ENCODE measurements at regions not wholly inside any gene's neighbourhood (a gene's known extent, or its start where the extent isn't known, plus 50 kb on each side); places are given as distances from the start of the nearest gene placed in this dataset.

GRCh38 chrX:39514801-39515200 lies 583.0 kb downstream of the BCOR start:
- H3K27ac ChIP-seq (ENCODE audit: low read length), result no peak overlapping the region
- H3K36me3 ChIP-seq (ENCODE audit: low read depth, low read length), result no peaks in the 10 kb centered on the region
- DNase-seq (no peak), ATAC-seq (no peak)
- intact Hi-C loops (cut with micrococcal nuclease), result no loop called here
- ChIA-PET POLR2A (ENCODE audit: unreplicated experiment) (no interaction called here), CTCF (no interaction called here)
- H3K9me3 ChIP-seq (ENCODE audit: low read length), result no peaks in the 10 kb centered on the region
- no peak overlapping the region for H3K9ac ChIP-seq (ENCODE audit: low read length)
- H3K4me3 ChIP-seq (ENCODE audit: low read length), result no peak overlapping the region
- no TSS peak for BruUV-seq (replicated peaks)
- no peaks in the 10 kb centered on the region for H3K9me2 ChIP-seq (replicated peaks; ENCODE audit: low read length)
- no peaks in the 10 kb centered on the region for H3F3A ChIP-seq (ENCODE audit: low read length, unreplicated experiment)
- no peaks in the 10 kb centered on the region for H3K4me1 ChIP-seq (ENCODE audit: insufficient read depth, low read length)
- peaks cover 19% of the 10 kb centered on the region for H3K27me3 ChIP-seq (ENCODE audit: low read length)
- no peaks in the 10 kb centered on the region for H3K79me2 ChIP-seq (ENCODE audit: low read length)
- TF ChIP-seq CTCF (conservative IDR thresholded peaks at IDR 0.05; ENCODE audit: low read depth, low read length) (no peak), EZH2 (IDR thresholded peaks at IDR 0.05; ENCODE audit: low read length, unreplicated experiment) (no peak), EZH2phosphoT487 (IDR thresholded peaks at IDR 0.05; ENCODE audit: borderline replicate concordance, low read length) (no peak)
- no peaks in the 10 kb centered on the region for H4K20me1 ChIP-seq (ENCODE audit: low read length)
- H3K4me2 ChIP-seq (ENCODE audit: low read length), result no peak overlapping the region
- no peak overlapping the region for H2AFZ ChIP-seq (ENCODE audit: low read length)

- DNase-seq, result no peak
- H3K4me1 ChIP-seq (ENCODE audit: insufficient read depth, low read length), result no peaks in the 10 kb centered on the region
- no peak for ATAC-seq
- no peak overlapping the region for H3K4me2 ChIP-seq (ENCODE audit: low read length)
- no peaks in the 10 kb centered on the region for H3K36me3 ChIP-seq (ENCODE audit: low read depth, low read length)
- no TSS peak for BruUV-seq (replicated peaks)
- no peak overlapping the region for H3K9ac ChIP-seq (ENCODE audit: low read length)
- no peaks in the 10 kb centered on the region for H3K9me3 ChIP-seq (ENCODE audit: low read length)
- TF ChIP-seq EZH2 (IDR thresholded peaks at IDR 0.05; ENCODE audit: low read length, unreplicated experiment) (no peak), CTCF (conservative IDR thresholded peaks at IDR 0.05; ENCODE audit: low read depth, low read length) (no peak), EZH2phosphoT487 (IDR thresholded peaks at IDR 0.05; ENCODE audit: borderline replicate concordance, low read length) (no peak)
- CTCF ChIA-PET, result no interaction called here
- H3K4me3 ChIP-seq (ENCODE audit: low read length), result no peak overlapping the region
- H3K9me2 ChIP-seq (replicated peaks; ENCODE audit: low read length), result no peaks in the 10 kb centered on the region
- no peaks in the 10 kb centered on the region for H4K20me1 ChIP-seq (ENCODE audit: low read length)
- H2AFZ ChIP-seq (ENCODE audit: low read length), result no peak overlapping the region
- peaks cover 29% of the 10 kb centered on the region for H3K27me3 ChIP-seq (ENCODE audit: low read length)
- H3K79me2 ChIP-seq (ENCODE audit: low read length), result no peaks in the 10 kb centered on the region
- H3K27ac ChIP-seq (ENCODE audit: low read length), result no peak overlapping the region
- POLR2A ChIA-PET (ENCODE audit: unreplicated experiment), result no interaction called here
- H3F3A ChIP-seq (ENCODE audit: low read length, unreplicated experiment), result no peaks in the 10 kb centered on the region
- intact Hi-C loops (cut with micrococcal nuclease), result no loop called here
These were observed 581.3 kb downstream of the BCOR start for GRCh38 chrX:39516427-39516841.

- TF ChIP-seq EZH2phosphoT487 (IDR thresholded peaks at IDR 0.05; ENCODE audit: borderline replicate concordance, low read length), result no peak
- no peak for TF ChIP-seq EZH2 (IDR thresholded peaks at IDR 0.05; ENCODE audit: low read length, unreplicated experiment)
- TF ChIP-seq CTCF (conservative IDR thresholded peaks at IDR 0.05; ENCODE audit: low read depth, low read length), result no peak
- DNase-seq (no peak), ATAC-seq (no peak)
- Histone ChIP-seq H3K27me3 (ENCODE audit: low read length) (peaks cover 29% of the 10 kb centered on the region), H4K20me1 (ENCODE audit: low read length) (no peaks in the 10 kb centered on the region), H3F3A (ENCODE audit: low read length, unreplicated experiment) (no peaks in the 10 kb centered on the region), H3K4me1 (ENCODE audit: insufficient read depth, low read length) (no peaks in the 10 kb centered on the region), H3K9ac (ENCODE audit: low read length) (no peak overlapping the region), H3K9me2 (replicated peaks; ENCODE audit: low read length) (no peaks in the 10 kb centered on the region), H3K79me2 (ENCODE audit: low read length) (no peaks in the 10 kb centered on the region), H3K4me3 (ENCODE audit: low read length) (no peak overlapping the region), H3K27ac (ENCODE audit: low read length) (no peak overlapping the region), H3K4me2 (ENCODE audit: low read length) (peak overlapping the region; percentile 28; the same call in 1 of the 2 replicates), H2AFZ (ENCODE audit: low read length) (no peak overlapping the region), H3K36me3 (ENCODE audit: low read depth, low read length) (no peaks in the 10 kb centered on the region), H3K9me3 (ENCODE audit: low read length) (no peaks in the 10 kb centered on the region)
- no TSS peak for BruUV-seq (replicated peaks)
- CTCF ChIA-PET, result no interaction called here
- intact Hi-C loops (cut with micrococcal nuclease), result no loop called here
- POLR2A ChIA-PET (ENCODE audit: unreplicated experiment), result no interaction called here
These were observed 579.2 kb downstream of the BCOR start for GRCh38 chrX:39518476-39519029.
